ENCODE measurements at regions not wholly inside any gene's neighbourhood (a gene's known extent, or its start where the extent isn't known, plus 50 kb on each side); places are given as distances from the start of the nearest gene placed in this dataset.
A peak's percentile ranks its signal among the peaks of the same experiment; 100 is the strongest.

- no peak overlapping the region for H2AFZ ChIP-seq (ENCODE audit: low read length)
- H3K23me2 ChIP-seq (ENCODE audit: insufficient read length, low read depth, low read length, poor library complexity, severe bottlenecking) = no peaks in the 10 kb centered on the region
- H3K23ac ChIP-seq (ENCODE audit: insufficient read length, low read depth, low read length) = no peak overlapping the region
- H3K79me1 ChIP-seq (ENCODE audit: insufficient read depth, low read depth, low read length, poor library complexity, severe bottlenecking) = no peaks in the 10 kb centered on the region
- H3K56ac ChIP-seq (ENCODE audit: insufficient read length, low read depth, low read length) = no peak overlapping the region
- peaks cover 26 to 68% (median 50%) of the 10 kb centered on the region in 3 experiments for H3K36me3 Mint-ChIP-seq (ENCODE audit: insufficient read depth in 1 of 3, low read depth in 3 of 3)
- H3K27ac ChIP-seq (ENCODE audit: insufficient read length, low read depth, low read length) = no peak overlapping the region
- H4K8ac ChIP-seq (replicated peaks; ENCODE audit: insufficient read length, low read depth, low read length) = no peak overlapping the region
- peaks cover 26 to 43% of the 10 kb centered on the region in 2 experiments for H3K4me1 Mint-ChIP-seq
- H3K14ac ChIP-seq (ENCODE audit: insufficient read depth, low read length) = no peak overlapping the region
- H4K91ac ChIP-seq (ENCODE audit: insufficient read length, low read depth, low read length) = no peak overlapping the region
- no peak overlapping the region for H3K4ac ChIP-seq (ENCODE audit: low read depth, low read length)
- peaks cover 41% of the 10 kb centered on the region for H3K27me3 Mint-ChIP-seq (ENCODE audit: low read depth)
- no peak overlapping the region for H3K9ac ChIP-seq (ENCODE audit: extremely low read depth, insufficient read length, low read length)
- no peak overlapping the region for H2BK12ac ChIP-seq (ENCODE audit: insufficient read length, low read depth, low read length)
- no peak overlapping the region for H3T11ph ChIP-seq (ENCODE audit: low read length)
- H3K79me2 ChIP-seq (ENCODE audit: insufficient read depth, low read length) = no peaks in the 10 kb centered on the region
- no peak overlapping the region for H2BK15ac ChIP-seq (ENCODE audit: low read depth, low read length)
- no peak overlapping the region for H2BK5ac ChIP-seq (ENCODE audit: insufficient read length, low read length)
- H4K20me1 ChIP-seq (ENCODE audit: control insufficient read depth, insufficient read depth, insufficient read length) = no peaks in the 10 kb centered on the region
- no peak overlapping the region for H3K4me3 Mint-ChIP-seq
- no peak overlapping the region for H3K18ac ChIP-seq (ENCODE audit: insufficient read length, low read depth, low read length)
- 0 out of 7 replicates have a peak overlapping the region, but pooled peaks of 1 of the 3 experiments have one; percentile 11 for H3K27ac Mint-ChIP-seq
- H3K4me2 ChIP-seq (ENCODE audit: insufficient read depth, insufficient read length, low read length) = no peak overlapping the region
- DNase-seq = peak; percentile 12
- H4K5ac ChIP-seq (ENCODE audit: insufficient read length, low read depth, low read length) = no peak overlapping the region
- peaks cover 5% of the 10 kb centered on the region; the same call in 1 of the 2 replicates for H3K4me1 ChIP-seq (ENCODE audit: insufficient read depth, low read length)
- no peaks in the 10 kb centered on the region for H3K27me3 ChIP-seq (ENCODE audit: insufficient read depth, low read length)
- H2AK5ac ChIP-seq (ENCODE audit: insufficient read length, low read length) = no peak overlapping the region
- H3K9me3 Mint-ChIP-seq = peaks cover 65 to 67% of the 10 kb centered on the region in 2 experiments
- H3K9me3 ChIP-seq (ENCODE audit: control insufficient read depth, low read depth, low read length) = peaks cover 13% of the 10 kb centered on the region
- H2BK120ac ChIP-seq (ENCODE audit: low read depth, low read length, poor library complexity, severe bottlenecking) = no peak overlapping the region
- no CpG with 5 or more reads among the region's 5 CpGs for WGBS (ENCODE audit: extremely low coverage, insufficient read length, low lambda C conversion rate)
- TF ChIP-seq CTCF (conservative IDR thresholded peaks at IDR 0.05) = no peak
- H2BK20ac ChIP-seq (ENCODE audit: low read depth, low read length, poor library complexity, severe bottlenecking) = no peak overlapping the region
Observed at GRCh38 chr10:130396044-130396443, 259.9 kb downstream of the GLRX3 start.

Measured in H9 (cell line).